ENCODE measurements at regions not wholly inside any gene's neighbourhood (a gene's known extent, or its start where the extent isn't known, plus 50 kb on each side); places are given as distances from the start of the nearest gene placed in this dataset.

GRCh38 chr15:69656271-69657030, 203.8 kb downstream of the RPLP1 start:
- DNase-seq (ENCODE audit: low spot score) = no peak

- no peak for DNase-seq (ENCODE audit: low spot score)
Observed at GRCh38 chr15:69657626-69658025, 205.0 kb downstream of the RPLP1 start.

GRCh38 chr15:69658411-69658945, 205.9 kb downstream of the RPLP1 start:
- no peak for DNase-seq (ENCODE audit: low spot score)

GRCh38 chr15:69659454-69660050, 206.9 kb downstream of the RPLP1 start:
- DNase-seq (ENCODE audit: low spot score) = no peak

- no peak for DNase-seq (ENCODE audit: low spot score)
Observed at GRCh38 chr15:69660114-69660513, 207.5 kb downstream of the RPLP1 start.

- DNase-seq (ENCODE audit: low spot score) = no peak
Observed at GRCh38 chr15:69660658-69661405, 208.2 kb downstream of the RPLP1 start.

- DNase-seq (ENCODE audit: low spot score) = no peak
Observed at GRCh38 chr15:69661446-69661845, 208.8 kb downstream of the RPLP1 start.

GRCh38 chr15:69661871-69662644, 209.4 kb downstream of the RPLP1 start:
- no peak for DNase-seq (ENCODE audit: low spot score)

- DNase-seq (ENCODE audit: low spot score) = no peak
Observed at GRCh38 chr15:69662645-69663000, 210.0 kb downstream of the RPLP1 start.

- no peak for DNase-seq (ENCODE audit: low spot score)
Observed at GRCh38 chr15:69663441-69663840, 210.8 kb downstream of the RPLP1 start.

GRCh38 chr15:69663982-69664381, 211.4 kb downstream of the RPLP1 start:
- DNase-seq (ENCODE audit: low spot score) = no peak

- no peak for DNase-seq (ENCODE audit: low spot score)
Observed at GRCh38 chr15:69664572-69665571, 212.3 kb downstream of the RPLP1 start.

- peak; percentile 45 for DNase-seq (ENCODE audit: low spot score)
Observed at GRCh38 chr15:69665641-69666111, 213.1 kb downstream of the RPLP1 start.

- DNase-seq (ENCODE audit: low spot score) = peak; percentile 27
Observed at GRCh38 chr15:69666441-69666882, 213.8 kb downstream of the RPLP1 start.

GRCh38 chr15:69666921-69667811, 214.5 kb downstream of the RPLP1 start:
- no peak for DNase-seq (ENCODE audit: low spot score)

- DNase-seq (ENCODE audit: low spot score) = peak; percentile 63
Observed at GRCh38 chr15:69668039-69668705, 215.6 kb downstream of the RPLP1 start.

GRCh38 chr15:69668963-69669362, 216.3 kb downstream of the RPLP1 start:
- DNase-seq (ENCODE audit: low spot score) = no peak

- no peak for DNase-seq (ENCODE audit: low spot score)
Observed at GRCh38 chr15:69669446-69669845, 216.8 kb downstream of the RPLP1 start.

All from umbilical cord (tissue), 1 donor.